K562 (cell line): ENCODE measurements at regions not wholly inside any gene's neighbourhood (a gene's known extent, or its start where the extent isn't known, plus 50 kb on each side); places are given as distances from the start of the nearest gene placed in this dataset.

Source experiments
- ATAC-seq: fragments of 200-7000 bp; cut with Tn5 transposase; 3 replicates; pipeline ENCODE4 v1.9.1; 2020; ENCODE audit warnings: moderate library complexity
- BruUV-seq: library from RNA; stranded (reverse); fragments of 400-500 nt; replicated peaks from 2 replicates; lab custom pipeline; 2021; lab: Mats Ljungman, UMichigan
- CTCF ChIA-PET: fragments of 300-600 bp; formaldehyde crosslinking; extraction: SDS; loops from one replicate; lab custom pipeline; 2021; ENCODE audit warnings: low intra/inter-chr PET ratio; lab: Yijun Ruan, JAX
- POLR2A ChIA-PET: fragments of 300-600, 350-650 bp; sonication (Branson Sonifier 250); formaldehyde crosslinking; extraction: SDS; loops from one replicate; lab custom pipeline; 2021; ENCODE audit warnings: antibody characterized with exemption, inconsistent platforms; lab: Yijun Ruan, JAX
- DNase-seq, 4 experiments: peaks; one replicate each; pipeline versions ENCODE4 v3.0.0 to v3.0.0-alpha.2; 2011 to 2018; ENCODE audit warnings: low spot score in 3 of 4, mixed read lengths in 3 of 4; ENCODE audit errors: extremely low read depth in 1 of 4
- FAIRE-seq: peaks from 2 replicates; lab custom pipeline; 2011; peaks lifted over from hg19 to GRCh38; lab: Jason Lieb, UNC
- H2AFZ ChIP-seq: 2 replicates; pipeline ENCODE4 v1.6.0; 2011; ENCODE audit warnings: low read depth, low read length, control low read depth, inconsistent platforms
- H3K27ac ChIP-seq: fragments of 200-600 bp; 3 replicates; pipeline ENCODE4 v1.8.0; 2011; ENCODE audit warnings: low read depth, mild to moderate bottlenecking, control low read depth, inconsistent platforms, low read length, moderate library complexity, mixed read lengths; ENCODE audit errors: extremely low read depth
- H3K27me3 ChIP-seq, 2 experiments: fragments of 300-600 bp in 1 of 2; 2 replicates in 1 of 2; 3 replicates in 1 of 2; pipeline versions ENCODE4 v1.6.0 to v1.8.0; 2011; ENCODE audit warnings: inconsistent platforms in 2 of 2, low read length in 2 of 2, mild to moderate bottlenecking in 1 of 2, mixed read lengths in 1 of 2, moderate library complexity in 1 of 2; ENCODE audit not compliant: control insufficient read depth in 2 of 2, insufficient read depth in 2 of 2
- H3K36me3 ChIP-seq: fragments of 300-600 bp; 3 replicates; pipeline ENCODE4 v1.8.0; 2011; ENCODE audit warnings: mild to moderate bottlenecking, low read length, inconsistent platforms; ENCODE audit not compliant: control insufficient read depth, insufficient read depth
- H3K4me1 ChIP-seq, 2 experiments: fragments of 200-600 bp in 1 of 2; replicated peaks in 1 of 2; 2 replicates in 1 of 2; 3 replicates in 1 of 2; pipeline versions ENCODE4 v1.5.1 to v1.8.0; 2011; ENCODE audit warnings: inconsistent platforms in 2 of 2, low read length in 2 of 2, mild to moderate bottlenecking in 1 of 2, mixed read lengths in 1 of 2, moderate library complexity in 1 of 2; ENCODE audit not compliant: control insufficient read depth in 2 of 2, insufficient read depth in 2 of 2
- H3K4me2 ChIP-seq: 2 replicates; pipeline ENCODE4 v1.6.1; 2011; ENCODE audit warnings: low read length, control low read depth, inconsistent platforms, mixed read lengths; ENCODE audit not compliant: insufficient read depth
- H3K4me3 ChIP-seq: fragments of 200-600 bp; sonication (generic), shearing (Covaris generic); 2 replicates; pipeline ENCODE4 v1.5.1; 2016; ENCODE audit warnings: control low read depth, inconsistent platforms
- H3K79me2 ChIP-seq: fragments of 200-600 bp; 3 replicates; pipeline ENCODE4 v1.8.0; 2011; ENCODE audit warnings: low read length, inconsistent platforms; ENCODE audit not compliant: control insufficient read depth, insufficient read depth
- H3K9ac ChIP-seq, 2 experiments: 2 replicates each; pipeline versions ENCODE4 v1.6.0 to v1.6.1; 2011; ENCODE audit warnings: low read depth in 2 of 2, low read length in 2 of 2, control low read depth in 1 of 2, inconsistent platforms in 1 of 2, mild to moderate bottlenecking in 1 of 2, mixed read lengths in 1 of 2; ENCODE audit not compliant: insufficient read depth in 1 of 2
- H3K9me1 ChIP-seq: one replicate; pipeline ENCODE4 v1.6.0; 2011; ENCODE audit warnings: inconsistent platforms, mild to moderate bottlenecking, low read length, moderate library complexity; ENCODE audit not compliant: control insufficient read depth, insufficient read depth
- H3K9me3 ChIP-seq: replicated peaks from 2 replicates; pipeline ENCODE4 v1.5.1; 2011; ENCODE audit warnings: low read depth, low read length, inconsistent platforms; ENCODE audit not compliant: control insufficient read depth, insufficient read depth
- H4K20me1 ChIP-seq: replicated peaks from 2 replicates; pipeline ENCODE4 v1.6.1; 2011; ENCODE audit warnings: low read length, inconsistent platforms, mixed read lengths; ENCODE audit not compliant: control insufficient read depth, insufficient read depth
- ATF1 ChIP-seq, 2 experiments: fragments of 450-650 bp in 1 of 2; IDR thresholded peaks; 2 replicates each; pipeline ENCODE4 v1.6.1; 2016; ENCODE audit warnings: missing compliant biosample characterization in 1 of 2, missing genetic modification characterization in 1 of 2
- C11orf30 ChIP-seq: fragments of 450-650 bp; IDR thresholded peaks from 2 replicates; pipeline ENCODE4 v1.6.1; 2016; ENCODE audit warnings: low read depth, mild to moderate bottlenecking
- EWSR1 ChIP-seq: fragments of 450-650 bp; IDR thresholded peaks from 2 replicates; pipeline ENCODE4 v1.6.1; 2018; ENCODE audit warnings: borderline replicate concordance, mild to moderate bottlenecking, low read depth, moderate library complexity; ENCODE audit not compliant: partially characterized antibody
- HMGN3 ChIP-seq: IDR thresholded peaks from 2 replicates; pipeline ENCODE4 v1.6.1; 2011; ENCODE audit warnings: borderline replicate concordance, low read depth, mild to moderate bottlenecking, mixed read lengths, low read length; ENCODE audit not compliant: insufficient read length; ENCODE audit errors: extremely low read depth
- NFE2L1 ChIP-seq: fragments of 450-650 bp; IDR thresholded peaks from 2 replicates; pipeline ENCODE4 v1.6.1; 2016; ENCODE audit warnings: missing genetic modification characterization, low read depth, mild to moderate bottlenecking, missing compliant biosample characterization, moderate library complexity, borderline replicate concordance
- RCOR1 ChIP-seq, 2 experiments: IDR thresholded peaks; 2 replicates each; pipeline ENCODE4 v1.6.1; 2012; ENCODE audit warnings: low read depth in 2 of 2, low read length in 2 of 2, borderline replicate concordance in 1 of 2, improper control_type of control experiment in 1 of 2
- RHOXF2B ChIP-seq: fragments of 250-450 bp; sonication (Bioruptor Pico); conservative IDR thresholded peaks from 2 replicates; pipeline ENCODE4 v1.5.1; 2021
- SUPT5H ChIP-seq: fragments of 450-650 bp; IDR thresholded peaks from 2 replicates; pipeline ENCODE4 v1.6.1; 2016
- THRAP3 ChIP-seq: fragments of 450-650 bp; IDR thresholded peaks from 2 replicates; pipeline ENCODE4 v1.6.1; 2016; ENCODE audit warnings: mild to moderate bottlenecking, inconsistent platforms, borderline replicate concordance
- WGBS: fragments of 100-300 bp; shearing (Covaris generic); methylation state at CpG from one replicate; pipeline ENCODE4 v1.1.6; 2016; ENCODE audit warnings: low coverage, mixed read lengths; ENCODE audit not compliant: insufficient coverage; ENCODE audit errors: missing lambda C conversion rate; 5-methylcytosine and 5-hydroxymethylcytosine counted together
- in situ Hi-C: fragments of 300-500 bp; cut with MboI; formaldehyde crosslinking; loops from 4 replicates; pipeline ENCODE4 v1.15.0; 2018; ENCODE audit warnings: inconsistent platforms, mixed read lengths
- intact Hi-C: fragments of 100-400 bp; cut with micrococcal nuclease; formaldehyde crosslinking; loops from 2 replicates; pipeline ENCODE4 v1.14.2; 2022
- TF ChIP-seq, protein P1 (sequence below): fragments of 250-450 bp; sonication (Bioruptor Pico); IDR thresholded peaks from 2 replicates; pipeline ENCODE4 v1.5.1; 2021; ENCODE audit warnings: mild to moderate bottlenecking

DNA sequence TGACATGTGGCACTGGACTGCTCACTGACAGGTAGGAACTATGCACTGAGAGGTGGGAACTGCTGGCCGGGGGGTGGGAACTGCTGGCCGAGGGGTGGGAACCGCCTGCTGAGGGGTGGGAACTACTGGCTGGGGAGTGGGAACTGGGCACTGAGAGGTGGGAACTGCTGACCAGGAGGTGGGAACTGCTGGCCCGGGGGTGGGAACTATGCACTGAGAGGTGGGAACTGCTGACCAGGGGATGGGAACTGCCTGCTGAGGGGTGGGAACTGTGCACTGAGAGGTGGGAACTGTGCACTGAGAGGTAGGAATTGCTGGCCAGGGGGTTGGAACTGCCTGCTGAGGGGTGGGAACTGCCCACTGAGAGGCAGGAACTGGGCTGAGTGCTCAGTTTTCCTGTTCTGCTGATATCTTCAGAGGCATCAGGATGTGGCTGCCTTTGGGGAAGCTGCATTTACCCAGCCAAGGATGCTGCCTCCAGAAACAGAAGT lies 90.2 kb downstream of the THBS2 start:
- Histone ChIP-seq H3K9me1 (no peaks in the 10 kb centered on the region), H3K27me3 (peaks cover 74 to 83% of the 10 kb centered on the region in 2 experiments), H3K36me3 (no peaks in the 10 kb centered on the region), H2AFZ (no peak overlapping the region), H3K9me3 (no peaks in the 10 kb centered on the region), H3K4me2 (no peak overlapping the region), H3K27ac (no peak overlapping the region), H3K9ac (no peak overlapping the region), H3K4me1 (peaks cover 0 to 14% of the 10 kb centered on the region in 2 experiments; a peak in 1 of 5 replicates), H3K4me3 (no peak overlapping the region), H4K20me1 (peaks cover 19% of the 10 kb centered on the region), H3K79me2 (no peaks in the 10 kb centered on the region)
- in situ Hi-C loops = no loop called here
- ATAC-seq = no peak
- ChIA-PET POLR2A (no interaction called here), CTCF (no interaction called here)
- BruUV-seq = no TSS peak
- intact Hi-C loops = no loop called here
- WGBS = 0% methylated on average over 1 of the region's 4 CpGs
- FAIRE-seq = no peak
- DNase-seq = no peak
- no peak for TF ChIP-seq ATF1 (CRISPR knock-in tag; IDR thresholded peaks at IDR 0.05)
- TF ChIP-seq ATF1 (tag; IDR thresholded peaks at IDR 0.05) = no peak
- TF ChIP-seq C11orf30 = no peak
- no peak for TF ChIP-seq RCOR1 (IDR thresholded peaks at IDR 0.05; ENCODE audit: borderline replicate concordance in 1 of 2, low read depth in 2 of 2, low read length in 2 of 2)
- TF ChIP-seq THRAP3 = no peak
- TF ChIP-seq HMGN3 = no peak
- TF ChIP-seq RHOXF2B (CRISPR knock-in tag) = no peak
- TF ChIP-seq, protein P1, sequence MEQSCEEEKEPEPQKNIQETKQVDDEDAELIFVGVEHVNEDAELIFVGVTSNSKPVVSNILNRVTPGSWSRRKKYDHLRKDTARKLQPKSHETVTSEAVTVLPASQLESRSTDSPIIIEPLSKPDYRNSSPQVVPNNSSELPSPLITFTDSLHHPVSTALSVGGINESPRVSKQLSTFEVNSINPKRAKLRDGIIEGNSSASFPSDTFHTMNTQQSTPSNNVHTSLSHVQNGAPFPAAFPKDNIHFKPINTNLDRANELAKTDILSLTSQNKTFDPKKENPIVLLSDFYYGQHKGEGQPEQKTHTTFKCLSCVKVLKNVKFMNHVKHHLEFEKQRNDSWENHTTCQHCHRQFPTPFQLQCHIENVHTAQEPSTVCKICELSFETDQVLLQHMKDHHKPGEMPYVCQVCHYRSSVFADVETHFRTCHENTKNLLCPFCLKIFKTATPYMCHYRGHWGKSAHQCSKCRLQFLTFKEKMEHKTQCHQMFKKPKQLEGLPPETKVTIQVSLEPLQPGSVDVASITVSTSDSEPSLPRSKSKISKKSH (CRISPR knock-in tag) = no peak
- no peak for TF ChIP-seq EWSR1
- no peak for TF ChIP-seq SUPT5H
- TF ChIP-seq NFE2L1 = no peak
